ENCODE measurements at regions not wholly inside any gene's neighbourhood (a gene's known extent, or its start where the extent isn't known, plus 50 kb on each side); places are given as distances from the start of the nearest gene placed in this dataset.

DNA sequence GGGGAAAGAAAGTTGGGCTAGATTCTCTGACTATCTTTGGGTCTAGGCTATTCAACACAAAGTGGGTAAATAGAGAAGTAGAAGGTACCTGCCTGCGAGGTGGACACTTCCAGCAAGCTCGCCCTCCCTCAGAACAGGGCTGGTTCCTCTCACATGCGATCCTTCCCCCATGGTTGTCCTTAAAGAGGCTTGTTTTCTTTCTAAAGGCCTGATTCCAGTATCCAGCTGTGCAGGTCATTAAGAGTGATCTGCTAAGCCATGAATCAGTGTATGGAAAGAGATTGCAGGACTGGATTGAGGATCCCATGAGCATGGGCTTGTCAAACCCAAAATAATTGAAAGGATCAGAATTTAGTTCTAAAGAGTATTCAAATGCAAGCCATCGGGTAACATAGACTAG lies 189.0 kb downstream of the URB2 start:
- DNase-seq = no peak
- no peak overlapping the region for H2AFZ ChIP-seq
- no peaks in the 10 kb centered on the region for H3K9me2 ChIP-seq (ENCODE audit: insufficient read depth)
- no peak overlapping the region for H3K4me3 ChIP-seq
- H3K27me3 ChIP-seq (replicated peaks; ENCODE audit: insufficient read depth) = peaks cover 5% of the 10 kb centered on the region; the same call in 1 of the 2 replicates
- TF ChIP-seq EZH2phosphoT487 (IDR thresholded peaks at IDR 0.05; ENCODE audit: insufficient read depth, low read depth) (no peak), EZH2 (IDR thresholded peaks at IDR 0.05; ENCODE audit: insufficient read depth, poor library complexity, severe bottlenecking) (no peak)
- in situ Hi-C loops (cut with MboI) = no loop called here
- no peaks in the 10 kb centered on the region for H3F3A ChIP-seq (ENCODE audit: insufficient read depth)
- no peaks in the 10 kb centered on the region for H3K36me3 ChIP-seq (ENCODE audit: low read depth)
- no peaks in the 10 kb centered on the region for H3K4me1 ChIP-seq (ENCODE audit: insufficient read depth)
- H3K9ac ChIP-seq = no peak overlapping the region
- H3K4me2 ChIP-seq (ENCODE audit: unreplicated experiment) = no peak overlapping the region
- H4K20me1 ChIP-seq (ENCODE audit: insufficient read depth) = no peaks in the 10 kb centered on the region
- H3K27ac ChIP-seq = no peak overlapping the region
- WGBS, 2 experiments (ENCODE audit: low coverage in 1 of 2, low lambda C conversion rate in 2 of 2, missing lambda C conversion rate in 2 of 2) = 34 to 42% methylated on average over 4 of the region's 4 CpGs
- no peaks in the 10 kb centered on the region for H3K9me3 ChIP-seq (ENCODE audit: low read depth)
- H3K79me2 ChIP-seq (ENCODE audit: insufficient read depth) = no peaks in the 10 kb centered on the region

DNA sequence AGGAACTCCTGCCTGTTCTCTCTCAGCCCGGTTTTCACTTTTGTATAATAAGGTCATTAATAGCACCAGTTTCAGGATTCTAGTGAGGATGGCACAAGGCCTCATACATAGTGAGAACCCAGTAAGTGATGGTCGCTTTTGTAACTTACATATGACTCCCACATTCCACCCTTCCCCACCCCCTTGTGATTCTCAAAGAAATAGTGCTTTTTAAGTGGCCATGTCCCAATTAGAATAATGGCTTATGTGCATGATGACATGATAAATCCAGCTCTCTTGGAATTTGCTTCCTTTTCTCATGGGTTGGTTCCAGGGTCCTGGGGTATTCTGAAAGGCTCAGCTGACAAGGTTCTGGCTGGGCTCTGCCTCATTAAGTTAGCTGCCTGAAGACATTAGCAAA lies 189.9 kb downstream of the URB2 start:
- WGBS, 2 experiments (ENCODE audit: low coverage in 1 of 2, low lambda C conversion rate in 2 of 2, missing lambda C conversion rate in 2 of 2) = 22 to 27% methylated on average over 2 of the region's 2 CpGs
- no peaks in the 10 kb centered on the region for H3K9me2 ChIP-seq (ENCODE audit: insufficient read depth)

DNA sequence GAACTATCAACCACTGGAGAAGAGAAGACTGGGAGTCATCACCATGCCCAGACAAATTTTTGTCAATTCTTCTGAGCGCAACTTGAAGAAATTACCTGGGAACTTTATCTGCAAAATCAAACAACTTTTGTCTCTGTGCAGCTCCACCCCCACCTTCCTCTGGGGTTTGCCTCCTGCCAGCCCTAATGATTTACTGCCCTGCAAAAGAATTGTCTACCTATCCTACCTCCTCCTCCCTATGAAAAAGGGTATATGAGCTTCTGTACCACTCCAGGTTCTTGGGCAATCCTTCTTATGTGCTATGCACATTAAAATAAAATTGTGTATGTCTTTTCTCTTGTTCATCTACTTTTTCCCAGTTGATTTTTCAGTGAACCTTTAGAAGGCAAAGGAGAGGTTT lies 191.9 kb downstream of the URB2 start:
- H3K36me3 ChIP-seq (ENCODE audit: low read depth) = no peaks in the 10 kb centered on the region
- H3K9me2 ChIP-seq (ENCODE audit: insufficient read depth) = no peaks in the 10 kb centered on the region
- H4K20me1 ChIP-seq (ENCODE audit: insufficient read depth) = no peaks in the 10 kb centered on the region
- H3K27ac ChIP-seq = no peak overlapping the region
- no peak for DNase-seq
- TF ChIP-seq EZH2 (IDR thresholded peaks at IDR 0.05; ENCODE audit: insufficient read depth, poor library complexity, severe bottlenecking) (no peak), EZH2phosphoT487 (IDR thresholded peaks at IDR 0.05; ENCODE audit: insufficient read depth, low read depth) (no peak)
- H3K4me3 ChIP-seq = no peak overlapping the region
- H3K4me2 ChIP-seq (ENCODE audit: unreplicated experiment) = no peak overlapping the region
- no peaks in the 10 kb centered on the region for H3K79me2 ChIP-seq (ENCODE audit: insufficient read depth)
- H2AFZ ChIP-seq = no peak overlapping the region
- no peak overlapping the region for H3K9ac ChIP-seq
- H3F3A ChIP-seq (ENCODE audit: insufficient read depth) = no peaks in the 10 kb centered on the region
- in situ Hi-C loops (cut with MboI) = no loop called here
- peaks cover 5% of the 10 kb centered on the region; the same call in 1 of the 2 replicates for H3K27me3 ChIP-seq (replicated peaks; ENCODE audit: insufficient read depth)
- H3K4me1 ChIP-seq (ENCODE audit: insufficient read depth) = no peaks in the 10 kb centered on the region
- WGBS, 2 experiments (ENCODE audit: low coverage in 1 of 2, low lambda C conversion rate in 2 of 2, missing lambda C conversion rate in 2 of 2) = 26 to 50% methylated on average over 1 of the region's 1 CpG
- no peaks in the 10 kb centered on the region for H3K9me3 ChIP-seq (ENCODE audit: low read depth)

More for the DNA sequence above, 189.9 kb downstream of the URB2 start:
- H3K9me3 ChIP-seq (ENCODE audit: low read depth) = no peaks in the 10 kb centered on the region
- DNase-seq = no peak
- no peak overlapping the region for H3K27ac ChIP-seq
- in situ Hi-C loops (cut with MboI) = no loop called here
- no peaks in the 10 kb centered on the region for H4K20me1 ChIP-seq (ENCODE audit: insufficient read depth)
- no peaks in the 10 kb centered on the region for H3K79me2 ChIP-seq (ENCODE audit: insufficient read depth)
- no peak overlapping the region for H3K4me3 ChIP-seq
- H3K9ac ChIP-seq = no peak overlapping the region
- H3K4me2 ChIP-seq (ENCODE audit: unreplicated experiment) = no peak overlapping the region
- peaks cover 5% of the 10 kb centered on the region; the same call in 1 of the 2 replicates for H3K27me3 ChIP-seq (replicated peaks; ENCODE audit: insufficient read depth)
- H3F3A ChIP-seq (ENCODE audit: insufficient read depth) = no peaks in the 10 kb centered on the region
- H2AFZ ChIP-seq = no peak overlapping the region
- H3K36me3 ChIP-seq (ENCODE audit: low read depth) = no peaks in the 10 kb centered on the region
- TF ChIP-seq EZH2 (IDR thresholded peaks at IDR 0.05; ENCODE audit: insufficient read depth, poor library complexity, severe bottlenecking) = no peak
- no peak for TF ChIP-seq EZH2phosphoT487 (IDR thresholded peaks at IDR 0.05; ENCODE audit: insufficient read depth, low read depth)
- no peaks in the 10 kb centered on the region for H3K4me1 ChIP-seq (ENCODE audit: insufficient read depth)

DNA sequence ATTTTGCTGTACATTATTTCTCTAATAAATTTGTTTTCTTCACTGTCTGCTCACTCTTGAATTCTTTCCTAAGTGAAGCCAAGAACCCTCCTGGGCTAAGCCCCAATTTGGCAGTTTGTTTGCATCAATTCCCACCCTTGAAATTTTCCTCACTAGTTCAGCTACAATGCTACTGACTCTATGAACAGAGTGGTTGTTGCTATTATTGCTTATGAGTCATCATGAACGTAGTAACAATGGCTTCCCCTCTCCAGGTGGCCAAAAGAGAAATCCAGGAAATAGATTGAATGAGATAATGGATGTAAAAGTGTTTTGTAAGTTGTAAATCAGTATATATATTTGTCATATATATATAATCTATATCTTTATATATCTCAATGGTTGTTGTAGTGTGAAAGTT lies 193.0 kb downstream of the URB2 start:
- H3K9ac ChIP-seq = no peak overlapping the region
- H3K27me3 ChIP-seq (replicated peaks; ENCODE audit: insufficient read depth) = peaks cover 5% of the 10 kb centered on the region; the same call in 1 of the 2 replicates
- no peak for TF ChIP-seq EZH2 (IDR thresholded peaks at IDR 0.05; ENCODE audit: insufficient read depth, poor library complexity, severe bottlenecking)
- no peak for TF ChIP-seq EZH2phosphoT487 (IDR thresholded peaks at IDR 0.05; ENCODE audit: insufficient read depth, low read depth)
- no peaks in the 10 kb centered on the region for H3F3A ChIP-seq (ENCODE audit: insufficient read depth)
- 4 to 5% methylated on average over 1 of the region's 1 CpG for WGBS, 2 experiments (ENCODE audit: low coverage in 1 of 2, low lambda C conversion rate in 2 of 2, missing lambda C conversion rate in 2 of 2)
- no peaks in the 10 kb centered on the region for H3K9me2 ChIP-seq (ENCODE audit: insufficient read depth)
- no peak overlapping the region for H3K4me3 ChIP-seq
- no peaks in the 10 kb centered on the region for H3K4me1 ChIP-seq (ENCODE audit: insufficient read depth)
- H3K79me2 ChIP-seq (ENCODE audit: insufficient read depth) = no peaks in the 10 kb centered on the region
- no peak overlapping the region for H3K4me2 ChIP-seq (ENCODE audit: unreplicated experiment)
- H3K36me3 ChIP-seq (ENCODE audit: low read depth) = no peaks in the 10 kb centered on the region
- H3K9me3 ChIP-seq (ENCODE audit: low read depth) = no peaks in the 10 kb centered on the region
- H3K27ac ChIP-seq = no peak overlapping the region
- H4K20me1 ChIP-seq (ENCODE audit: insufficient read depth) = no peaks in the 10 kb centered on the region
- in situ Hi-C loops (cut with MboI) = no loop called here
- peak; percentile 2 for DNase-seq
- no peak overlapping the region for H2AFZ ChIP-seq

DNA sequence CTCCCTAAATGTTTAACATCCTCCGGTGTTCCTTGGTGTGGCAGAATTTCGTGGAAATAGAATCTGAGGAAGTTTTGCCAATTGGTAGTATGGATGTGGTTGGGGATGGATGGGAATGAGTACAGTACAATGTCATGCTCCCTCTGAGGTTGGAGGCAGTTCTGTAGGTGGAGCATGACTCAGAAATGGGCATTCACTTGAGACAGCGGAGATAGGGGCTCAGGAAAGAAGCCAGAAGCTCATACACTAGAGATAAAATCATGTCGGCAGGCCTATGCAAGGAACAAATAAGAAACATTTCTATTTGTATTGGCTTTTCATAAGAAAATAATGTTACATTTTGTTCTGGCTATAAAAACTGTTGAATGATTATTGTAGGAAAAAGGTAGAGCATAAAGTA lies 196.0 kb downstream of the URB2 start:
- Histone ChIP-seq H2AFZ (no peak overlapping the region), H3K9me3 (ENCODE audit: low read depth) (no peaks in the 10 kb centered on the region), H3K4me2 (ENCODE audit: unreplicated experiment) (no peak overlapping the region), H3K79me2 (ENCODE audit: insufficient read depth) (no peaks in the 10 kb centered on the region), H3K4me1 (ENCODE audit: insufficient read depth) (no peaks in the 10 kb centered on the region), H3K9ac (no peak overlapping the region), H4K20me1 (ENCODE audit: insufficient read depth) (no peaks in the 10 kb centered on the region), H3F3A (ENCODE audit: insufficient read depth) (no peaks in the 10 kb centered on the region), H3K36me3 (ENCODE audit: low read depth) (no peaks in the 10 kb centered on the region), H3K27me3 (replicated peaks; ENCODE audit: insufficient read depth) (no peaks in the 10 kb centered on the region), H3K27ac (no peak overlapping the region), H3K9me2 (ENCODE audit: insufficient read depth) (no peaks in the 10 kb centered on the region), H3K4me3 (no peak overlapping the region)
- no peak for DNase-seq
- no peak for TF ChIP-seq EZH2phosphoT487 (IDR thresholded peaks at IDR 0.05; ENCODE audit: insufficient read depth, low read depth)
- TF ChIP-seq EZH2 (IDR thresholded peaks at IDR 0.05; ENCODE audit: insufficient read depth, poor library complexity, severe bottlenecking) = no peak
- in situ Hi-C loops (cut with MboI) = no loop called here
- WGBS, 2 experiments (ENCODE audit: low coverage in 1 of 2, low lambda C conversion rate in 2 of 2, missing lambda C conversion rate in 2 of 2) = 39 to 51% methylated on average over 4 of the region's 4 CpGs

Data from GM23248 (cell line).